ENCODE measurements at regions not wholly inside any gene's neighbourhood (a gene's known extent, or its start where the extent isn't known, plus 50 kb on each side); places are given as distances from the start of the nearest gene placed in this dataset.
A peak's percentile ranks its signal among the peaks of the same experiment; 100 is the strongest.

- DNase-seq: peak; percentile 2
- H3K9me3 ChIP-seq (ENCODE audit: control insufficient read depth, low read length): peaks cover 11% of the 10 kb centered on the region
- no peaks in the 10 kb centered on the region for H3K27me3 ChIP-seq (ENCODE audit: control insufficient read depth in 1 of 2, insufficient read depth in 1 of 2, low read length in 2 of 2)
- H3K27ac ChIP-seq (ENCODE audit: low read length, poor library complexity, severe bottlenecking): no peak overlapping the region
- no peak overlapping the region for H4K91ac ChIP-seq (ENCODE audit: low read length)
- no peak overlapping the region for H3K9ac ChIP-seq (ENCODE audit: low read length)
- H3K4ac ChIP-seq (ENCODE audit: low read depth in 1 of 2, low read length in 2 of 2): no peak overlapping the region
- H2AK5ac ChIP-seq (ENCODE audit: low read length, severe bottlenecking): no peak overlapping the region
- H2BK15ac ChIP-seq (ENCODE audit: low read depth, poor library complexity, severe bottlenecking): no peak overlapping the region
- no peak overlapping the region for H2BK5ac ChIP-seq (ENCODE audit: low read depth, low read length, poor library complexity, severe bottlenecking)
- no peak overlapping the region for H3K4me2 ChIP-seq (ENCODE audit: low read length, poor library complexity, severe bottlenecking)
- no peak overlapping the region for H3K4me3 ChIP-seq (ENCODE audit: insufficient read depth in 1 of 2, low read depth in 1 of 2, low read length in 2 of 2)
- H3K23ac ChIP-seq (ENCODE audit: low read length in 2 of 2): no peak overlapping the region
- H3K4me1 ChIP-seq (ENCODE audit: control insufficient read depth, insufficient read depth, low read depth, low read length): no peaks in the 10 kb centered on the region
- no peak overlapping the region for H3K18ac ChIP-seq (ENCODE audit: low read depth in 1 of 2, low read length in 2 of 2)
- H3K36me3 ChIP-seq (ENCODE audit: control insufficient read depth in 1 of 2, insufficient read depth in 2 of 2, low read depth in 1 of 2, low read length in 2 of 2): no peaks in the 10 kb centered on the region
- no peaks in the 10 kb centered on the region for H3K79me1 ChIP-seq (replicated peaks; ENCODE audit: low read length, poor library complexity, severe bottlenecking)
- no peak overlapping the region for H4K8ac ChIP-seq (ENCODE audit: low read length)
- no peak overlapping the region for H2AFZ ChIP-seq (ENCODE audit: low read depth, low read length)
- WGBS: 100% methylated on average over 1 of the region's 1 CpG
- no peak overlapping the region for H2BK120ac ChIP-seq (ENCODE audit: low read depth, low read length)
- no peak overlapping the region for H2BK12ac ChIP-seq (ENCODE audit: low read length in 2 of 2)
- no peak overlapping the region for H3K14ac ChIP-seq (ENCODE audit: low read length in 2 of 2)
These were observed 479.1 kb upstream of the GJE1 start for GRCh38 chr6:141653590-141653989.

DNA sequence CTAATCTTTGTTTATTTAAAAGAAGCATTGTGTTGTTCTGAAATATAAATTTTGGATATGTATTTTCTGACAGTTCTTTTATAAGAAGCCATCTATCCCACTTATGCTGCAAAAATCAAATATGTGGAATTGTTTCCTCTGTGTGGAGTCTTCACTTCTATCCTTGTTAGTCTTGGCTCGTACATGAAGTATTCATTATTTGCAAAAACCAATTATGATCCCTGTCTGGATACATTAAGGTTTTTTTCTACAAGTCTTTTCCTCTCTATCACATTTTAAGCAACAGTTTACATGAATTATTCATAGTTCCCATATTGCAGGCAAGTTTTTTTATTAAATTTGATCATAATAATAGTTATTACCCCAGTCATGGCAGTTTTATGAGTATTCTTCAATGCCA, 490.8 kb upstream of the GJE1 start:
- no peak overlapping the region for H2BK120ac ChIP-seq (ENCODE audit: low read depth, low read length)
- no peak overlapping the region for H2AFZ ChIP-seq (ENCODE audit: low read depth, low read length)
- no peaks in the 10 kb centered on the region for H3K79me1 ChIP-seq (replicated peaks; ENCODE audit: low read length, poor library complexity, severe bottlenecking)
- no peak overlapping the region for H3K14ac ChIP-seq (ENCODE audit: low read length in 2 of 2)
- no peak overlapping the region for H3K18ac ChIP-seq (ENCODE audit: low read depth in 1 of 2, low read length in 2 of 2)
- no CpG with 5 or more reads among the region's 1 CpG for WGBS
- no peak overlapping the region for H3K23ac ChIP-seq (ENCODE audit: low read length in 2 of 2)
- H4K91ac ChIP-seq (ENCODE audit: low read length): no peak overlapping the region
- H4K8ac ChIP-seq (ENCODE audit: low read length): no peak overlapping the region
- H3K4ac ChIP-seq (ENCODE audit: low read depth in 1 of 2, low read length in 2 of 2): no peak overlapping the region
- H3K9me3 ChIP-seq (ENCODE audit: control insufficient read depth, low read length): no peaks in the 10 kb centered on the region
- no peak overlapping the region for H2BK12ac ChIP-seq (ENCODE audit: low read length in 2 of 2)
- H2BK5ac ChIP-seq (ENCODE audit: low read depth, low read length, poor library complexity, severe bottlenecking): no peak overlapping the region
- no peaks in the 10 kb centered on the region for H3K27me3 ChIP-seq (ENCODE audit: control insufficient read depth in 1 of 2, insufficient read depth in 1 of 2, low read length in 2 of 2)
- no peaks in the 10 kb centered on the region for H3K4me1 ChIP-seq (ENCODE audit: control insufficient read depth, insufficient read depth, low read depth, low read length)
- no peak overlapping the region for H2BK15ac ChIP-seq (ENCODE audit: low read depth, poor library complexity, severe bottlenecking)
- no peak for DNase-seq
- H3K4me2 ChIP-seq (ENCODE audit: low read length, poor library complexity, severe bottlenecking): no peak overlapping the region
- no peak overlapping the region for H3K4me3 ChIP-seq (ENCODE audit: insufficient read depth in 1 of 2, low read depth in 1 of 2, low read length in 2 of 2)
- H2AK5ac ChIP-seq (ENCODE audit: low read length, severe bottlenecking): no peak overlapping the region
- H3K27ac ChIP-seq (ENCODE audit: low read length, poor library complexity, severe bottlenecking): no peak overlapping the region
- no peak overlapping the region for H3K9ac ChIP-seq (ENCODE audit: low read length)
- no peaks in the 10 kb centered on the region for H3K36me3 ChIP-seq (ENCODE audit: control insufficient read depth in 1 of 2, insufficient read depth in 2 of 2, low read depth in 1 of 2, low read length in 2 of 2)

DNA sequence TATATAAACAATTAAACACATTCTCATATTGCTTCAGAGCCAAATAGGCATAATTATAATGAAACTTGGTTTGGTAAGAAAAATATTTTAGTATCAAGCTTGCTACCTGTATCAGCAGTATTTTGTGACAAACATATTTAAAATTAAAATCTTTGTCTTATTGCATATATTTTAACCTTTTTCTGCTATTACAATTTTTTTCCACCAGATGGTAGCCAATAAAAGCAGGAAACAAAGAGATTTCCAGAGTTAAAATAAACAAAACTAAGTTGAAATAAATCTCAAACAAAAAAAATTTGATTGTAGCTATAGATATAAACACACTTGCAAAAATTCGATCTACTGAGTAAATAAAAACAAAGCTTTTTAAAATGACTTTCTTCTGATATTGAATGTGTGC, 491.3 kb upstream of the GJE1 start:
- Histone ChIP-seq H3K79me1 (replicated peaks; ENCODE audit: low read length, poor library complexity, severe bottlenecking) (no peaks in the 10 kb centered on the region), H4K91ac (ENCODE audit: low read length) (no peak overlapping the region), H2BK5ac (ENCODE audit: low read depth, low read length, poor library complexity, severe bottlenecking) (no peak overlapping the region), H2AK5ac (ENCODE audit: low read length, severe bottlenecking) (no peak overlapping the region), H3K9me3 (ENCODE audit: control insufficient read depth, low read length) (no peaks in the 10 kb centered on the region), H3K27me3 (ENCODE audit: control insufficient read depth in 1 of 2, insufficient read depth in 1 of 2, low read length in 2 of 2) (no peaks in the 10 kb centered on the region), H3K23ac (ENCODE audit: low read length in 2 of 2) (no peak overlapping the region), H3K14ac (ENCODE audit: low read length in 2 of 2) (no peak overlapping the region), H3K4me3 (ENCODE audit: insufficient read depth in 1 of 2, low read depth in 1 of 2, low read length in 2 of 2) (no peak overlapping the region), H3K4ac (ENCODE audit: low read depth in 1 of 2, low read length in 2 of 2) (no peak overlapping the region), H2BK120ac (ENCODE audit: low read depth, low read length) (no peak overlapping the region), H3K36me3 (ENCODE audit: control insufficient read depth in 1 of 2, insufficient read depth in 2 of 2, low read depth in 1 of 2, low read length in 2 of 2) (no peaks in the 10 kb centered on the region), H4K8ac (ENCODE audit: low read length) (no peak overlapping the region), H3K4me1 (ENCODE audit: control insufficient read depth, insufficient read depth, low read depth, low read length) (no peaks in the 10 kb centered on the region), H2BK15ac (ENCODE audit: low read depth, poor library complexity, severe bottlenecking) (no peak overlapping the region), H3K18ac (ENCODE audit: low read depth in 1 of 2, low read length in 2 of 2) (no peak overlapping the region), H2BK12ac (ENCODE audit: low read length in 2 of 2) (no peak overlapping the region), H3K4me2 (ENCODE audit: low read length, poor library complexity, severe bottlenecking) (no peak overlapping the region), H3K27ac (ENCODE audit: low read length, poor library complexity, severe bottlenecking) (no peak overlapping the region), H3K9ac (ENCODE audit: low read length) (no peak overlapping the region), H2AFZ (ENCODE audit: low read depth, low read length) (no peak overlapping the region)
- no peak for DNase-seq
- no CpG with 5 or more reads among the region's 1 CpG for WGBS

- Histone ChIP-seq H2BK120ac (ENCODE audit: low read depth, low read length) (no peak overlapping the region), H3K4me3 (ENCODE audit: insufficient read depth in 1 of 2, low read depth in 1 of 2, low read length in 2 of 2) (no peak overlapping the region), H3K79me1 (replicated peaks; ENCODE audit: low read length, poor library complexity, severe bottlenecking) (no peaks in the 10 kb centered on the region), H3K36me3 (ENCODE audit: control insufficient read depth in 1 of 2, insufficient read depth in 2 of 2, low read depth in 1 of 2, low read length in 2 of 2) (no peaks in the 10 kb centered on the region), H4K8ac (ENCODE audit: low read length) (no peak overlapping the region), H3K23ac (ENCODE audit: low read length in 2 of 2) (no peak overlapping the region), H3K14ac (ENCODE audit: low read length in 2 of 2) (no peak overlapping the region), H3K27me3 (ENCODE audit: control insufficient read depth in 1 of 2, insufficient read depth in 1 of 2, low read length in 2 of 2) (no peaks in the 10 kb centered on the region), H3K9ac (ENCODE audit: low read length) (no peak overlapping the region), H3K4me1 (ENCODE audit: control insufficient read depth, insufficient read depth, low read depth, low read length) (no peaks in the 10 kb centered on the region), H2BK5ac (ENCODE audit: low read depth, low read length, poor library complexity, severe bottlenecking) (no peak overlapping the region), H2AFZ (ENCODE audit: low read depth, low read length) (no peak overlapping the region), H2BK15ac (ENCODE audit: low read depth, poor library complexity, severe bottlenecking) (no peak overlapping the region), H2AK5ac (ENCODE audit: low read length, severe bottlenecking) (no peak overlapping the region), H3K18ac (ENCODE audit: low read depth in 1 of 2, low read length in 2 of 2) (no peak overlapping the region), H4K91ac (ENCODE audit: low read length) (no peak overlapping the region), H2BK12ac (ENCODE audit: low read length in 2 of 2) (no peak overlapping the region), H3K4ac (ENCODE audit: low read depth in 1 of 2, low read length in 2 of 2) (no peak overlapping the region), H3K9me3 (ENCODE audit: control insufficient read depth, low read length) (no peaks in the 10 kb centered on the region), H3K27ac (ENCODE audit: low read length, poor library complexity, severe bottlenecking) (no peak overlapping the region), H3K4me2 (ENCODE audit: low read length, poor library complexity, severe bottlenecking) (no peak overlapping the region)
- DNase-seq: no peak
- WGBS: 100% methylated on average over 2 of the region's 3 CpGs
These were observed 497.1 kb upstream of the GJE1 start for GRCh38 chr6:141635621-141636020.
